ENCODE measurements at regions not wholly inside any gene's neighbourhood (a gene's known extent, or its start where the extent isn't known, plus 50 kb on each side); places are given as distances from the start of the nearest gene placed in this dataset.

DNA sequence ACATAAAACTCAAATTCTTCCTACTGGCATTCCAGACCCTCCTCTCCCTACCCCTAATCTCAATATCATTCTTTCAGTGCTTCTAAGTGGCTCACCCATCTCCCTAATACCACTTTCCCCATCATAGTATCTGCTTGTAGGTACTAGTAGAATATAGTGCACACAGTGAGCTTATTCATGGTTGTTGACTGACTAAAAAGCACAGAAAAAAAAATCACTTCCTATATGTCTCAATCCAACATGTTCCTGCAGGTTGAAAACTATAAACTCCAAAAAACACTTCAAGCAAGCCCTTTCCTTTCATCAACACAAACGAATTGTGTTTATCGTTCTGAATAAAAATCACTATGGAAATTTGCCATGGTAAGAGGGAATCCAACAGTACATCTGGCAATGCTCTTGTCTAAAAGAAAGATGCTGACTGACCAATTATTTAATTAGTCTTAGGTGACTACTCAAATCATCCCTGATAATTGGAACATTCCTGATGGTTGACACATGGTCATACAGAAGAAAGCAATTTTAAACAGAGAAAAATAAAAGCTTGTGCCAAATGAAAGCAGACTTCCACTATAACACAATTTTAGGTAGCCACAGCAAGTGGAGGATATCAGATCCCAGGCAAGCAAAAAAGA, 87.1 kb downstream of the NDUFS5 start:
- CTCF ChIA-PET, result interaction anchor here (0.7 to 1.8 kb wide), 3 partner anchors 21 to 146 kb away, joined by 3 to 8 read pairs (median 3); no protein-coding TSS in a partner anchor
- Mint-ChIP-seq H3K27ac (no peak overlapping the region), H3K27me3 (peaks cover 6% of the 10 kb centered on the region), H3K9me3 (ENCODE audit: insufficient read depth) (no peaks in the 10 kb centered on the region), H3K4me3 (no peak overlapping the region), H3K4me1 (no peaks in the 10 kb centered on the region)
- no CpG with 5 or more reads among the region's 2 CpGs for WGBS (ENCODE audit: insufficient coverage)
- DNase-seq (no peak), ATAC-seq (ENCODE audit: low read depth) (no peak)
- H3K27me3 ChIP-seq (replicated peaks in 1 of 4; ENCODE audit: control extremely low read depth in 1 of 4, control insufficient read depth in 3 of 4, insufficient read depth in 4 of 4, low read length in 3 of 4), result no peaks in the 10 kb centered on the region
- H3K9me3 ChIP-seq (ENCODE audit: control extremely low read depth in 1 of 3, control insufficient read depth in 2 of 3, insufficient read depth in 1 of 3, low read length in 2 of 3), result no peaks in the 10 kb centered on the region
- intact Hi-C loops (cut with micrococcal nuclease), result no loop called here
- POLR2A ChIA-PET, result no interaction called here
- no peak overlapping the region for H3K4me3 ChIP-seq (ENCODE audit: control extremely low read depth in 1 of 5, extremely low read depth in 1 of 5, insufficient read depth in 1 of 5, low read depth in 2 of 5, low read length in 4 of 5)
- peaks cover 18% of the 10 kb centered on the region for H3K79me2 ChIP-seq (ENCODE audit: control insufficient read depth, insufficient read depth, low read length)
- no peak overlapping the region for H3K4me2 ChIP-seq (replicated peaks; ENCODE audit: low read depth, low read length, poor library complexity, severe bottlenecking)
- no peaks in the 10 kb centered on the region for H4K20me1 ChIP-seq (ENCODE audit: control insufficient read depth, insufficient read depth, low read length, poor library complexity, severe bottlenecking)
- TF ChIP-seq CTCF (IDR thresholded peaks at IDR 0.05) (no peak), EZH2 (IDR thresholded peaks at IDR 0.05; ENCODE audit: borderline replicate concordance, insufficient read depth, low read depth, low read length, poor library complexity, severe bottlenecking) (no peak)
- H2AFZ ChIP-seq (ENCODE audit: insufficient read depth, low read depth, low read length, poor library complexity, severe bottlenecking), result no peak overlapping the region
- no peaks in the 10 kb centered on the region for H3K36me3 ChIP-seq (replicated peaks in 1 of 2; ENCODE audit: control extremely low read depth in 1 of 2, control insufficient read depth in 1 of 2, extremely low read depth in 1 of 2, insufficient read depth in 2 of 2, low read length in 1 of 2)
- H3K27ac ChIP-seq (ENCODE audit: low read length in 2 of 2), result no peak overlapping the region
- no peaks in the 10 kb centered on the region for H3K4me1 ChIP-seq (ENCODE audit: control insufficient read depth in 2 of 2, insufficient read depth in 2 of 2, low read length in 2 of 2)
- H3K9ac ChIP-seq (ENCODE audit: low read length), result no peak overlapping the region

DNA sequence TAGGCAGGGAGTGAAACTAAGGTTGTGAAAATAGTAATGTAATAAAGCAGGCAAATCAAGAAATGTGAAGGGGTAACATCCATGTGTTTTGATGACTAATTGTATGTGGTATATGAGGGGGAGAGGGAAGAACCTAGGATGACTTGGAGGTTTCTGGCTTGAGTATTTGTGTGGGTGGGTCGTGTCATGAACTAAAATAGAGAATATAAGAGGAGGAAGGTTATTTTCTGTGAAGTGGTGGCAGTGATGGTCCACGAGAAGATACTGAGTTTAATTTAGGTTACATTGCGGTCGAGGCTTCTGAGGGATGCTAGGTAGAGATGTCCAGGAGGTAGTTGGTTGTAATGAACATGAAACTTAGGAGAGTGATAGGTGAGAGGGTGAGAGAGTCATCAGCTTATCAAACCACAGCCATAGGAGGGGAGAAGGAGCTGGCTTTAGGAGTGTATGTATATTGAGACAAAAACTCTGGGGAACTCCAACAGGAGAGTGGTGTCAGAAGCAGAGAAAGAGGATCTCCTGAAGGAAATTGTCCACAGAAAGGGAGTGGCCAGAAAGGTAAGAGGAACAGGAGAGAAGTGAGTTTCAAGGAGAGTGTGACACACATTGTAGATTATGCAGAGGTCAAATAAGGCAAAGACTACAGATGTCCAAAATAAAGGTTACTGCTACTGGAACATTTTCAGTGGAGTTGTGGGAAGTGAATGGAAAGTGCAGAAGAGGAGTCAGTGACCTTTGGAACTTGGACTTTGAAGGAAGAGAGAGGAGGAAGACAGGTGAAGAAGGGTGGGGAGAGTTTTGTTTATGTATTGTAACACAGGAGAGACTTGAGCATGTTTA, 89.0 kb upstream of the MACF1 start:
- ATAC-seq (ENCODE audit: low read depth), result no peak
- H3K9ac ChIP-seq (ENCODE audit: low read length), result no peak overlapping the region
- TF ChIP-seq EZH2 (IDR thresholded peaks at IDR 0.05; ENCODE audit: borderline replicate concordance, insufficient read depth, low read depth, low read length, poor library complexity, severe bottlenecking) (no peak), CTCF (IDR thresholded peaks at IDR 0.05) (no peak)
- intact Hi-C loops (cut with micrococcal nuclease), result no loop called here
- H3K27me3 ChIP-seq (replicated peaks in 1 of 4; ENCODE audit: control extremely low read depth in 1 of 4, control insufficient read depth in 3 of 4, insufficient read depth in 4 of 4, low read length in 3 of 4), result no peaks in the 10 kb centered on the region
- 71% methylated on average over 4 of the region's 4 CpGs for WGBS (ENCODE audit: insufficient coverage)
- no peaks in the 10 kb centered on the region for H3K4me1 ChIP-seq (ENCODE audit: control insufficient read depth in 2 of 2, insufficient read depth in 2 of 2, low read length in 2 of 2)
- no peaks in the 10 kb centered on the region for H3K4me1 Mint-ChIP-seq
- no peak overlapping the region for H3K4me3 Mint-ChIP-seq
- H3K4me2 ChIP-seq (replicated peaks; ENCODE audit: low read depth, low read length, poor library complexity, severe bottlenecking), result no peak overlapping the region
- ChIA-PET POLR2A (no interaction called here), CTCF (interaction anchor here (0.8 kb wide), 2 partner anchors 24 to 143 kb away, joined by 3 read pairs; no protein-coding TSS in a partner anchor)
- no peaks in the 10 kb centered on the region for H3K9me3 ChIP-seq (ENCODE audit: control extremely low read depth in 1 of 3, control insufficient read depth in 2 of 3, insufficient read depth in 1 of 3, low read length in 2 of 3)
- no peak for DNase-seq
- no peak overlapping the region for H3K4me3 ChIP-seq (ENCODE audit: control extremely low read depth in 1 of 5, extremely low read depth in 1 of 5, insufficient read depth in 1 of 5, low read depth in 2 of 5, low read length in 4 of 5)
- H3K36me3 ChIP-seq (replicated peaks in 1 of 2; ENCODE audit: control extremely low read depth in 1 of 2, control insufficient read depth in 1 of 2, extremely low read depth in 1 of 2, insufficient read depth in 2 of 2, low read length in 1 of 2), result no peaks in the 10 kb centered on the region
- H3K9me3 Mint-ChIP-seq (ENCODE audit: insufficient read depth), result no peaks in the 10 kb centered on the region
- H4K20me1 ChIP-seq (ENCODE audit: control insufficient read depth, insufficient read depth, low read length, poor library complexity, severe bottlenecking), result no peaks in the 10 kb centered on the region
- H2AFZ ChIP-seq (ENCODE audit: insufficient read depth, low read depth, low read length, poor library complexity, severe bottlenecking), result no peak overlapping the region
- H3K79me2 ChIP-seq (ENCODE audit: control insufficient read depth, insufficient read depth, low read length), result peaks cover 10% of the 10 kb centered on the region
- H3K27ac Mint-ChIP-seq, result no peak overlapping the region
- H3K27ac ChIP-seq (ENCODE audit: low read length in 2 of 2), result no peak overlapping the region
- peaks cover 6% of the 10 kb centered on the region for H3K27me3 Mint-ChIP-seq

Data from B cell (primary cell).